HepG2 (cell line): ENCODE measurements at regions not wholly inside any gene's neighbourhood (a gene's known extent, or its start where the extent isn't known, plus 50 kb on each side); places are given as distances from the start of the nearest gene placed in this dataset.

Experiments used
- ARNTL ChIP-seq: sonication (generic); formaldehyde crosslinking; IDR thresholded peaks from 2 replicates; pipeline ENCODE4 v1.4.0; 2020; ENCODE audit warnings: mild to moderate bottlenecking, missing genetic modification reagents
- ELK4 ChIP-seq: sonication (generic); formaldehyde crosslinking; IDR thresholded peaks from 2 replicates; pipeline ENCODE4 v1.9.0; 2021; ENCODE audit warnings: missing genetic modification reagents, borderline replicate concordance
- ETS1 ChIP-seq: sonication (generic); formaldehyde crosslinking; IDR thresholded peaks from 2 replicates; pipeline ENCODE4 v1.4.0; 2020; ENCODE audit warnings: missing genetic modification reagents
- FOSL2 ChIP-seq: sonication (generic); formaldehyde crosslinking; IDR thresholded peaks from 2 replicates; pipeline ENCODE4 v1.4.0; 2020; ENCODE audit warnings: missing genetic modification reagents
- IRF9 ChIP-seq: sonication (generic); formaldehyde crosslinking; IDR thresholded peaks from 2 replicates; pipeline ENCODE4 v1.8.0; 2022; ENCODE audit warnings: missing genetic modification reagents, mild to moderate bottlenecking, borderline replicate concordance
- MTERF4 ChIP-seq: sonication (generic); formaldehyde crosslinking; IDR thresholded peaks from 2 replicates; pipeline ENCODE4 v1.8.0; 2023; ENCODE audit warnings: mild to moderate bottlenecking, missing genetic modification reagents
- MXI1 ChIP-seq: IDR thresholded peaks from 3 replicates; pipeline ENCODE4 v1.6.1; 2012; ENCODE audit warnings: low read depth, low read length, inconsistent platforms, borderline replicate concordance
- STAT6 ChIP-seq: sonication (generic); formaldehyde crosslinking; IDR thresholded peaks from 2 replicates; pipeline ENCODE4 v1.4.0; 2020; ENCODE audit warnings: missing genetic modification reagents, mild to moderate bottlenecking, borderline replicate concordance
- TCF12 ChIP-seq, 2 experiments: fragments of 450-650 bp in 1 of 2; sonication (generic) in 1 of 2; formaldehyde crosslinking in 1 of 2; IDR thresholded peaks; 2 replicates each; pipeline versions ENCODE4 v1.6.1 to v1.8.0; 2017 to 2022; ENCODE audit warnings: antibody characterized with exemption in 1 of 2, mild to moderate bottlenecking in 1 of 2, missing genetic modification reagents in 1 of 2, moderate library complexity in 1 of 2
- TRAFD1 ChIP-seq: sonication (generic); formaldehyde crosslinking; IDR thresholded peaks from 2 replicates; pipeline ENCODE4 v1.5.1; 2020; ENCODE audit warnings: missing genetic modification reagents, mild to moderate bottlenecking, borderline replicate concordance
- YEATS2 ChIP-seq: sonication (generic); formaldehyde crosslinking; IDR thresholded peaks from 2 replicates; pipeline ENCODE4 v1.4.0; 2020; ENCODE audit warnings: missing genetic modification reagents, borderline replicate concordance
- ZNF550 ChIP-seq: sonication (generic); formaldehyde crosslinking; IDR thresholded peaks from 2 replicates; pipeline ENCODE4 v1.4.0; 2020; ENCODE audit warnings: mild to moderate bottlenecking, missing genetic modification reagents, borderline replicate concordance
- ZNF781 ChIP-seq: sonication (generic); formaldehyde crosslinking; IDR thresholded peaks from 2 replicates; pipeline ENCODE4 v1.5.1; 2020; ENCODE audit warnings: borderline replicate concordance, mild to moderate bottlenecking, missing genetic modification reagents; ENCODE audit errors: not compliant biosample characterization
- ZSCAN29 ChIP-seq: sonication (generic); formaldehyde crosslinking; conservative IDR thresholded peaks from 2 replicates; pipeline ENCODE4 v1.4.0; 2020; ENCODE audit warnings: mild to moderate bottlenecking, missing genetic modification reagents

GRCh38 chr4:8709050-8709728 lies 116.6 kb downstream of the CPZ start:
- TF ChIP-seq STAT6 (CRISPR knock-in tag): no peak
- TF ChIP-seq YEATS2: no peak
- no peak for TF ChIP-seq FOSL2 (CRISPR knock-in tag)
- no peak for TF ChIP-seq TRAFD1 (CRISPR knock-in tag)
- TF ChIP-seq ETS1 (CRISPR knock-in tag): no peak
- no peak for TF ChIP-seq ZNF550 (CRISPR knock-in tag)
- no peak for TF ChIP-seq ZSCAN29 (CRISPR knock-in tag)
- TF ChIP-seq MTERF4 (CRISPR knock-in tag): no peak
- no peak for TF ChIP-seq ZNF781
- no peak for TF ChIP-seq TCF12 (IDR thresholded peaks at IDR 0.05)
- no peak for TF ChIP-seq TCF12 (CRISPR knock-in tag; IDR thresholded peaks at IDR 0.05)
- TF ChIP-seq IRF9 (CRISPR knock-in tag): no peak
- no peak for TF ChIP-seq ARNTL (CRISPR knock-in tag)
- TF ChIP-seq MXI1: no peak
- TF ChIP-seq ELK4 (CRISPR knock-in tag): no peak
